Right lobe of liver (tissue), 4 donors: ENCODE measurements at regions not wholly inside any gene's neighbourhood (a gene's known extent, or its start where the extent isn't known, plus 50 kb on each side); places are given as distances from the start of the nearest gene placed in this dataset.

Experiments used
- CTCF ChIP-seq, 4 donors: fragments of 200-600 bp in 3 of 4; fragments of 450-650 bp in 1 of 4; IDR thresholded peaks; one replicate each; pipeline versions ENCODE4 v1.5.1 to v1.8.0; 2016 to 2022; ENCODE audit warnings: antibody characterized with exemption in 4 of 4, mild to moderate bottlenecking in 2 of 4
- POLR2A ChIP-seq: fragments of 450-650 bp; IDR thresholded peaks from one replicate; pipeline ENCODE4 v1.6.1; 2017; ENCODE audit warnings: antibody characterized with exemption, mild to moderate bottlenecking
- donor health status: DM: no; HTN: no; CAD: no.
- donor health status: DM: no; HTN: no; CAD: no.
- donor health status: DM: no; HTN: yes; CAD: no.

GRCh38 chr3:155010416-155010815, 69.7 kb upstream of the MME start:
- TF ChIP-seq CTCF (IDR thresholded peaks at IDR 0.05): no peak
- TF ChIP-seq POLR2A: no peak
